ENCODE measurements at regions not wholly inside any gene's neighbourhood (a gene's known extent, or its start where the extent isn't known, plus 50 kb on each side); places are given as distances from the start of the nearest gene placed in this dataset.
A peak's percentile ranks its signal among the peaks of the same experiment; 100 is the strongest.

DNA sequence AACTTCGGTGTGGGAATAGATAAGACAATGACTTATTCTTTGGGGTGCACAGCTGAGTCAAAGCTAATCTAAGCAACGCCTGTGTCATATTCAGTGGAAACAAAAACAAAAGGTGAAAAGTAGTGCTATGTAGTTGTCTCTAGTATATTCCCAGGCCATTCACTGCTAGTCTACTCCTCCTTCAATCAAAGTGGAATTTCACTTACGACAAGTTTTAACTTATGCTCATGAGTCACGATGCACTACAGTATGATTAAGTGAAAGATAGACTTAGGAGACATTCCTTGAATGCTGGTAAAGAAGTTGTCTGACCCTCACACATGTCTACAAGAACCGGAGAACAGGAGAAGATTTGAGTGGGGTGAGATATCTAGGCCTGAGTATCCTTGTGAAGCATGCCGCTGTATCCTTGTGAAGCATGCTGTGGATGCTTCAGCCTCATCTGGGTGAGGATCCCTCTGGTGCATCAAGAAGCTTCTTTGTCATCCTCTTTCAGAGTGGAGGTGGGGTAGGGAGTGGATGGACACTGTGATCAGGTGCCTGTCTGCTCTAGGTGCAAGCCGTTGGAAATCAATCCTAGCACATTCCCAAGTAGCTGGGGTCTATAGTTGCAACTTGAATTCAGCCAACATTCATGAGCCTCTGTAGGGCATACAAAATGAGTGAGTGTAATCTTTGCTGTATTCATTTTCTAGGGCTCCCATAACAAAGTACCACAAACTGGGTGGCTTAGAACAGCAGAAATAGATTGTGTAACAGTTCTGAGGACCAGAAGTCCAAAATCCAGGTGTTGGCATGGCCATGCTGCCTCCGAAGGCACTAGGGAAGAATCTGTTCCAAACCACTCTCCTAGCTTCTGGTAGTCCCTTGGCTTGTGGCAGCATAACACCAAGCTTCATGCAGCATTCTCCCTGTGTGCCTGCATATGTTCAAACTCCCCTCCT, 173.5 kb upstream of the FN1 start:
- 31% methylated on average over 8 of the region's 8 CpGs for WGBS (ENCODE audit: insufficient coverage, low coverage, missing lambda C conversion rate)
- Histone ChIP-seq H3K4me3 (no peak overlapping the region), H2AFZ (ENCODE audit: low read depth, low read length) (0 out of 2 replicates have a peak overlapping the region, but pooled peaks have one; percentile 43), H3K9me1 (ENCODE audit: control insufficient read depth, insufficient read depth, low read length) (no peaks in the 10 kb centered on the region), H3K4me1 (replicated peaks in 1 of 2; ENCODE audit: control insufficient read depth in 2 of 2, insufficient read depth in 2 of 2, low read length in 2 of 2) (peaks cover 0 to 4% of the 10 kb centered on the region in 2 experiments; a peak in 1 of 5 replicates), H3K27ac (ENCODE audit: extremely low read depth, low read depth, low read length) (no peak overlapping the region), H3K4me2 (ENCODE audit: insufficient read depth, low read length) (no peak overlapping the region), H3K36me3 (ENCODE audit: control insufficient read depth, insufficient read depth, low read length) (no peaks in the 10 kb centered on the region), H3K79me2 (ENCODE audit: control insufficient read depth, insufficient read depth, low read length) (no peaks in the 10 kb centered on the region), H4K20me1 (replicated peaks; ENCODE audit: control insufficient read depth, insufficient read depth, low read length) (no peaks in the 10 kb centered on the region), H3K27me3 (ENCODE audit: control insufficient read depth in 2 of 2, insufficient read depth in 2 of 2, low read length in 2 of 2) (no peaks in the 10 kb centered on the region), H3K9ac (ENCODE audit: insufficient read depth in 1 of 2, low read depth in 2 of 2, low read length in 2 of 2) (no peak overlapping the region), H3K9me3 (replicated peaks; ENCODE audit: control insufficient read depth, insufficient read depth, low read depth, low read length) (no peaks in the 10 kb centered on the region)
- BruUV-seq (replicated peaks), result no TSS peak
- in situ Hi-C loops (cut with MboI) (no loop called here), intact Hi-C loops (cut with micrococcal nuclease) (loop anchor here (10.0 kb wide), 1 partner anchor 105 kb away; no protein-coding TSS in a partner anchor)
- ATAC-seq (peak; percentile 55), DNase-seq (ENCODE audit: extremely low read depth in 1 of 4, low spot score in 3 of 4) (peak in 1 of 4 experiments; percentile 16), FAIRE-seq (peak; percentile 35)
- CTCF ChIA-PET (ENCODE audit: low intra/inter-chr PET ratio), result no interaction called here
- POLR2A ChIA-PET, result interaction anchor here (0.5 to 1.0 kb wide), 3 partner anchors 10 to 623 kb away, joined by 3 to 5 read pairs (median 3); no protein-coding TSS in a partner anchor
- TF ChIP-seq HDAC2 (IDR thresholded peaks at IDR 0.05), result no peak
- TF ChIP-seq ARID1B (IDR thresholded peaks at IDR 0.05), result peak; percentile 30
- peak; percentile 26; the same call in 1 of the 2 replicates for TF ChIP-seq FOSL1 (tag; conservative IDR thresholded peaks at IDR 0.05)
- TF ChIP-seq, protein P1, sequence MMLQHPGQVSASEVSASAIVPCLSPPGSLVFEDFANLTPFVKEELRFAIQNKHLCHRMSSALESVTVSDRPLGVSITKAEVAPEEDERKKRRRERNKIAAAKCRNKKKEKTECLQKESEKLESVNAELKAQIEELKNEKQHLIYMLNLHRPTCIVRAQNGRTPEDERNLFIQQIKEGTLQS (IDR thresholded peaks at IDR 0.05), result 0 out of 2 replicates have a peak, but pooled peaks have one; percentile 11
- TF ChIP-seq, protein P1 (CRISPR knock-in tag; conservative IDR thresholded peaks at IDR 0.05), result no peak
- TF ChIP-seq MEIS2 (IDR thresholded peaks at IDR 0.05; ENCODE audit: partially characterized antibody), result peak; percentile 13
- TF ChIP-seq, protein P2, sequence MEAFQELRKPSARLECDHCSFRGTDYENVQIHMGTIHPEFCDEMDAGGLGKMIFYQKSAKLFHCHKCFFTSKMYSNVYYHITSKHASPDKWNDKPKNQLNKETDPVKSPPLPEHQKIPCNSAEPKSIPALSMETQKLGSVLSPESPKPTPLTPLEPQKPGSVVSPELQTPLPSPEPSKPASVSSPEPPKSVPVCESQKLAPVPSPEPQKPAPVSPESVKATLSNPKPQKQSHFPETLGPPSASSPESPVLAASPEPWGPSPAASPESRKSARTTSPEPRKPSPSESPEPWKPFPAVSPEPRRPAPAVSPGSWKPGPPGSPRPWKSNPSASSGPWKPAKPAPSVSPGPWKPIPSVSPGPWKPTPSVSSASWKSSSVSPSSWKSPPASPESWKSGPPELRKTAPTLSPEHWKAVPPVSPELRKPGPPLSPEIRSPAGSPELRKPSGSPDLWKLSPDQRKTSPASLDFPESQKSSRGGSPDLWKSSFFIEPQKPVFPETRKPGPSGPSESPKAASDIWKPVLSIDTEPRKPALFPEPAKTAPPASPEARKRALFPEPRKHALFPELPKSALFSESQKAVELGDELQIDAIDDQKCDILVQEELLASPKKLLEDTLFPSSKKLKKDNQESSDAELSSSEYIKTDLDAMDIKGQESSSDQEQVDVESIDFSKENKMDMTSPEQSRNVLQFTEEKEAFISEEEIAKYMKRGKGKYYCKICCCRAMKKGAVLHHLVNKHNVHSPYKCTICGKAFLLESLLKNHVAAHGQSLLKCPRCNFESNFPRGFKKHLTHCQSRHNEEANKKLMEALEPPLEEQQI (IDR thresholded peaks at IDR 0.05), result 0 out of 2 replicates have a peak, but pooled peaks have one; percentile 12
- TF ChIP-seq, protein P3, sequence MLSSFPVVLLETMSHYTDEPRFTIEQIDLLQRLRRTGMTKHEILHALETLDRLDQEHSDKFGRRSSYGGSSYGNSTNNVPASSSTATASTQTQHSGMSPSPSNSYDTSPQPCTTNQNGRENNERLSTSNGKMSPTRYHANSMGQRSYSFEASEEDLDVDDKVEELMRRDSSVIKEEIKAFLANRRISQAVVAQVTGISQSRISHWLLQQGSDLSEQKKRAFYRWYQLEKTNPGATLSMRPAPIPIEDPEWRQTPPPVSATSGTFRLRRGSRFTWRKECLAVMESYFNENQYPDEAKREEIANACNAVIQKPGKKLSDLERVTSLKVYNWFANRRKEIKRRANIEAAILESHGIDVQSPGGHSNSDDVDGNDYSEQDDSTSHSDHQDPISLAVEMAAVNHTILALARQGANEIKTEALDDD (IDR thresholded peaks at IDR 0.05), result peak; percentile 65; the same call in 1 of the 2 replicates
